Panc1 (cell line): ENCODE measurements at regions not wholly inside any gene's neighbourhood (a gene's known extent, or its start where the extent isn't known, plus 50 kb on each side); places are given as distances from the start of the nearest gene placed in this dataset.

ENCODE experiments used
- CTCF ChIP-seq: fragments of 450-650 bp; IDR thresholded peaks from 2 replicates; pipeline ENCODE4 v1.5.1; 2017; ENCODE audit warnings: mild to moderate bottlenecking
- POLR2AphosphoS5 ChIP-seq: IDR thresholded peaks from 2 replicates; pipeline ENCODE4 v1.6.1; 2012; ENCODE audit warnings: mild to moderate bottlenecking, low read depth, low read length, moderate library complexity
- REST ChIP-seq, 2 experiments: IDR thresholded peaks; 2 replicates each; pipeline ENCODE4 v1.6.1; 2011 to 2012; ENCODE audit warnings: low read depth in 2 of 2, control low read depth in 1 of 2, low read length in 1 of 2, mild to moderate bottlenecking in 1 of 2, moderate library complexity in 1 of 2; ENCODE audit not compliant: insufficient read depth in 1 of 2
- TCF7L2 ChIP-seq: IDR thresholded peaks from 2 replicates; pipeline ENCODE4 v1.6.1; 2011; ENCODE audit warnings: mild to moderate bottlenecking, low read depth, low read length, inconsistent platforms

- TF ChIP-seq CTCF = no peak
- no peak for TF ChIP-seq TCF7L2
- TF ChIP-seq POLR2AphosphoS5 = no peak
- no peak for TF ChIP-seq REST (IDR thresholded peaks at IDR 0.05; ENCODE audit: insufficient read depth in 1 of 2, low read depth in 2 of 2, low read length in 1 of 2)
Measured at GRCh38 chr2:188897096-188897495, 77.1 kb upstream of the COL3A1 start.
